Activated B cell treated with CpG ODN at 0.5 μM for 24 hours (primary cell): ENCODE measurements at regions not wholly inside any gene's neighbourhood (a gene's known extent, or its start where the extent isn't known, plus 50 kb on each side); places are given as distances from the start of the nearest gene placed in this dataset.

Source experiments
- ATAC-seq: fragments of 200-7000 bp; cut with Tn5 transposase; one replicate; pipeline ENCODE4 v1.10.0; 2021; ENCODE audit warnings: low read depth, mild to moderate bottlenecking, moderate library complexity
- CTCF ChIA-PET: fragments of 350-600 bp; sonication (Branson Sonifier 250); formaldehyde crosslinking; loops from one replicate; lab custom pipeline; 2021; ENCODE audit warnings: antibody characterized with exemption; lab: Charles Lee
- POLR2A ChIA-PET: fragments of 350-600 bp; sonication (Branson Sonifier 250); formaldehyde crosslinking; loops from one replicate; lab custom pipeline; 2021; ENCODE audit warnings: antibody characterized with exemption; lab: Charles Lee
- DNase-seq: peaks from one replicate; pipeline ENCODE4 v3.0.0; 2022
- H3K27ac Mint-ChIP-seq: one replicate; pipeline ENCODE4 v1.8.0; 2020; ENCODE audit warnings: mixed read lengths
- H3K27me3 Mint-ChIP-seq: one replicate; pipeline ENCODE4 v1.8.0; 2021; ENCODE audit warnings: mixed read lengths
- H3K36me3 Mint-ChIP-seq: one replicate; pipeline ENCODE4 v1.8.0; 2021; ENCODE audit warnings: low read depth, mixed read lengths
- H3K4me1 Mint-ChIP-seq: one replicate; pipeline ENCODE4 v1.8.0; 2021; ENCODE audit warnings: mixed read lengths
- H3K4me3 Mint-ChIP-seq: one replicate; pipeline ENCODE4 v1.8.0; 2020; ENCODE audit warnings: mild to moderate bottlenecking, mixed read lengths
- H3K9me3 Mint-ChIP-seq: one replicate; pipeline ENCODE4 v1.8.0; 2020; ENCODE audit warnings: mixed read lengths
- intact Hi-C: fragments of 100-400 bp; cut with micrococcal nuclease; formaldehyde crosslinking; loops from one replicate; pipeline ENCODE4 v1.15.1; 2024
- TF ChIP-seq, protein P1 (sequence below): fragments of 200-600 bp; IDR thresholded peaks from one replicate; pipeline ENCODE4 v1.8.0; 2022; ENCODE audit warnings: antibody characterized with exemption, mild to moderate bottlenecking

- Mint-ChIP-seq H3K27me3 (no peaks in the 10 kb centered on the region), H3K27ac (no peak overlapping the region), H3K4me3 (no peak overlapping the region), H3K9me3 (peaks cover 16% of the 10 kb centered on the region), H3K36me3 (no peaks in the 10 kb centered on the region), H3K4me1 (no peaks in the 10 kb centered on the region)
- ChIA-PET CTCF (no interaction called here), POLR2A (no interaction called here)
- intact Hi-C loops: no loop called here
- DNase-seq (no peak), ATAC-seq (no peak)
- TF ChIP-seq, protein P1, sequence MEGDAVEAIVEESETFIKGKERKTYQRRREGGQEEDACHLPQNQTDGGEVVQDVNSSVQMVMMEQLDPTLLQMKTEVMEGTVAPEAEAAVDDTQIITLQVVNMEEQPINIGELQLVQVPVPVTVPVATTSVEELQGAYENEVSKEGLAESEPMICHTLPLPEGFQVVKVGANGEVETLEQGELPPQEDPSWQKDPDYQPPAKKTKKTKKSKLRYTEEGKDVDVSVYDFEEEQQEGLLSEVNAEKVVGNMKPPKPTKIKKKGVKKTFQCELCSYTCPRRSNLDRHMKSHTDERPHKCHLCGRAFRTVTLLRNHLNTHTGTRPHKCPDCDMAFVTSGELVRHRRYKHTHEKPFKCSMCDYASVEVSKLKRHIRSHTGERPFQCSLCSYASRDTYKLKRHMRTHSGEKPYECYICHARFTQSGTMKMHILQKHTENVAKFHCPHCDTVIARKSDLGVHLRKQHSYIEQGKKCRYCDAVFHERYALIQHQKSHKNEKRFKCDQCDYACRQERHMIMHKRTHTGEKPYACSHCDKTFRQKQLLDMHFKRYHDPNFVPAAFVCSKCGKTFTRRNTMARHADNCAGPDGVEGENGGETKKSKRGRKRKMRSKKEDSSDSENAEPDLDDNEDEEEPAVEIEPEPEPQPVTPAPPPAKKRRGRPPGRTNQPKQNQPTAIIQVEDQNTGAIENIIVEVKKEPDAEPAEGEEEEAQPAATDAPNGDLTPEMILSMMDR: no peak
Observed at GRCh38 chr4:20176881-20177280, 74.8 kb upstream of the SLIT2 start.

DNA sequence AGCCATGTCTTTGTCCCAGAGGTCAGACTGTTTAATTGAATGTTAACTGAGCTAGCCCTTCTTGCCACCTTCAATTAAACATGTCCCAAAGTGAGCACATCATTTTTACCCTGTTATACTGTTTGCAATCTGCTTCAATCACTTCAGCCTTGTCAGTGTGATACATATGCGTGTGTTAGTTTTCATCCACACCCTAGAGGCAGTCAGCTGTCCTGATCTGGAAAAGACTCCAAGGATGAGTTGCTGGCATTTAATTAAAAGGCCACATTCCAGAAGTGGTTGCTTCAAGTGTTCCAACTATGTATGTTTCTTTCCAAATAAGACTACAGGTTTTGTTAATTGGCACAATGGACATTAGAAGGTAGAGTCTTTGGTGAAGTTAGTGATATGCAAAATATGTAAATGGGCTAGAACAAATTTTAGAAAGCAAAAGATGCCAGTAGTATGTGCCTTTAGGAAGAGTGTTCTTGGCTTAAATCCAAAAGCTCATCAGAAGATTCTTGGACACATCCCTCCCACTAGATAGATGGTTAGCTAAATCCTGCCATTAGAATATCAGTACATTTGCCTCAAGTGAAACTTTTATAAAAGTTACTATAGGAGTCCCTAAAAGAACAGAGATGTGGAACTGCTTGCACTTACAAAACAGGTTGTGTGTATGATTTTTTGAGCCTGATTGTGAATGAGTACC, 79.5 kb upstream of the SLIT2 start:
- TF ChIP-seq, protein P1: no peak
- Mint-ChIP-seq H3K4me1 (no peaks in the 10 kb centered on the region), H3K27me3 (no peaks in the 10 kb centered on the region), H3K36me3 (no peaks in the 10 kb centered on the region), H3K9me3 (peaks cover 11% of the 10 kb centered on the region), H3K27ac (no peak overlapping the region), H3K4me3 (no peak overlapping the region)
- intact Hi-C loops: no loop called here
- DNase-seq (no peak), ATAC-seq (no peak)
- POLR2A ChIA-PET: no interaction called here
- CTCF ChIA-PET: no interaction called here

- Mint-ChIP-seq H3K27ac (no peak overlapping the region), H3K4me1 (no peaks in the 10 kb centered on the region), H3K36me3 (no peaks in the 10 kb centered on the region), H3K9me3 (no peaks in the 10 kb centered on the region), H3K4me3 (no peak overlapping the region), H3K27me3 (no peaks in the 10 kb centered on the region)
- no peak for ATAC-seq
- TF ChIP-seq, protein P1: no peak
- ChIA-PET POLR2A (no interaction called here), CTCF (no interaction called here)
- intact Hi-C loops: no loop called here
- DNase-seq: no peak
Observed at GRCh38 chr4:20166544-20166943, 85.2 kb upstream of the SLIT2 start.

DNA sequence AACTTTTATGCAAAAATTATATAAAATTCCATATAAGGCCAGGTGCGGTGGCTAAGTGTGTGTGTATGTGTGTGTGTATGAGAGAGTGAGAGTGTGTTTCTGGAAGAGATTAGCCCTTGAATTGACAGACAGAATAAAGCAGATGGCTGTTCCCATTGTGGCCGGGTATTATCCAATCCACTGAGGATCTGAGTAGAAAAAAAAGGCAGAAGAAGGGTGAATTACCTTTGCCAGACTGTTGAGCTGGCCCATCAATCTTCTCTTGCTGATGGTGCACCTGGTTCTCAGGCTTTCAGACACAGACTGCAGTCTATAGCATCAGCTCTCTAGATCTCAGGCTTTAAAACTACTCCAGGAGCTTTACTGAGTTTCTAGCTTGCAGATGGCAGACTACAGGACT, 92.2 kb upstream of the SLIT2 start:
- no peaks in the 10 kb centered on the region for H3K36me3 Mint-ChIP-seq
- TF ChIP-seq, protein P1: no peak
- DNase-seq: no peak
- no peaks in the 10 kb centered on the region for H3K9me3 Mint-ChIP-seq
- H3K27ac Mint-ChIP-seq: no peak overlapping the region
- ChIA-PET CTCF (no interaction called here), POLR2A (no interaction called here)
- no peaks in the 10 kb centered on the region for H3K27me3 Mint-ChIP-seq
- H3K4me3 Mint-ChIP-seq: no peak overlapping the region
- intact Hi-C loops: no loop called here
- no peak for ATAC-seq
- no peaks in the 10 kb centered on the region for H3K4me1 Mint-ChIP-seq

DNA sequence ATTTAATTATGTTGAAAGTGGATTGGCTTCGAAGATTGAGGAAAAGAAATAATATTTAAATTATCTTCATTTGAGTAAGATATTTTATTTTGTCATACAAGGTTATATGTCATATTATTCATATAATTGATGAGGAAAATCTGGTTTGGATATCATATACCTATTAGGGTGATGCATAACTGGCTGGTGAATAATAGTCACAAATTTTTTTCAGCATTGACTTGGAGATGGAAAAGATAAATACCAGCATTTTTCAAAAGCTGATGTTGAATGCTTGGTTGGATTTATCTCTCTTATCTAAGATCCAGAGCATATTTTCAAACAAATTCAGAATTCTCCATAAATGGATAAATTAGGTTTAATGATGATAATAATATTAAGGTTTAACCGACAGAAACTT, 93.5 kb upstream of the SLIT2 start:
- TF ChIP-seq, protein P1: no peak
- H3K27me3 Mint-ChIP-seq: no peaks in the 10 kb centered on the region
- no peaks in the 10 kb centered on the region for H3K36me3 Mint-ChIP-seq
- DNase-seq: no peak
- H3K4me1 Mint-ChIP-seq: no peaks in the 10 kb centered on the region
- intact Hi-C loops: no loop called here
- ATAC-seq: no peak
- H3K27ac Mint-ChIP-seq: no peak overlapping the region
- CTCF ChIA-PET: no interaction called here
- H3K4me3 Mint-ChIP-seq: no peak overlapping the region
- POLR2A ChIA-PET: no interaction called here
- no peaks in the 10 kb centered on the region for H3K9me3 Mint-ChIP-seq
